ENCODE measurements at regions not wholly inside any gene's neighbourhood (a gene's known extent, or its start where the extent isn't known, plus 50 kb on each side); places are given as distances from the start of the nearest gene placed in this dataset.

- no peak overlapping the region for H3K4me3 Mint-ChIP-seq
- peaks cover 8% of the 10 kb centered on the region for H3K9me3 Mint-ChIP-seq
- peaks cover 29% of the 10 kb centered on the region for H3K4me1 Mint-ChIP-seq
- H3K36me3 Mint-ChIP-seq (ENCODE audit: low read depth), result peaks cover 8% of the 10 kb centered on the region
- DNase-seq, result no peak
- ChIA-PET POLR2A (no interaction called here), CTCF (interaction anchor here (1.5 kb wide), 1 partner anchor 10 kb away, joined by 3 read pairs; no protein-coding TSS in a partner anchor)
- no peak overlapping the region for H3K27ac Mint-ChIP-seq
- peaks cover 8% of the 10 kb centered on the region for H3K27me3 Mint-ChIP-seq
These were observed 182.0 kb downstream of the CAND1 start for GRCh38 chr12:67451206-67451605.

- Mint-ChIP-seq H3K4me3 (no peak overlapping the region), H3K27ac (no peak overlapping the region), H3K9me3 (peaks cover 8% of the 10 kb centered on the region), H3K4me1 (peaks cover 29% of the 10 kb centered on the region), H3K36me3 (ENCODE audit: low read depth) (peaks cover 8% of the 10 kb centered on the region), H3K27me3 (peaks cover 10% of the 10 kb centered on the region)
- no peak for DNase-seq
- POLR2A ChIA-PET, result no interaction called here
- CTCF ChIA-PET, result interaction anchor here (1.5 kb wide), 1 partner anchor 11 kb away, joined by 3 read pairs; no protein-coding TSS in a partner anchor
These were observed 183.1 kb downstream of the CAND1 start for GRCh38 chr12:67452119-67452805.

GRCh38 chr12:67453191-67453590, 184.0 kb downstream of the CAND1 start:
- peaks cover 8% of the 10 kb centered on the region for H3K36me3 Mint-ChIP-seq (ENCODE audit: low read depth)
- ChIA-PET CTCF (no interaction called here), POLR2A (no interaction called here)
- DNase-seq, result no peak
- H3K27me3 Mint-ChIP-seq, result peaks cover 11% of the 10 kb centered on the region
- peaks cover 8% of the 10 kb centered on the region for H3K9me3 Mint-ChIP-seq
- no peak overlapping the region for H3K4me3 Mint-ChIP-seq
- peaks cover 29% of the 10 kb centered on the region for H3K4me1 Mint-ChIP-seq
- H3K27ac Mint-ChIP-seq, result no peak overlapping the region

- CTCF ChIA-PET, result interaction anchor here (0.6 kb wide), 1 partner anchor 231 kb away, joined by 3 read pairs; no protein-coding TSS in a partner anchor
These were observed 186.1 kb downstream of the CAND1 start for GRCh38 chr12:67455236-67455635.

GRCh38 chr12:67456431-67456901, 187.3 kb downstream of the CAND1 start:
- ChIA-PET CTCF (no interaction called here), POLR2A (no interaction called here)
- Mint-ChIP-seq H3K36me3 (ENCODE audit: low read depth) (no peaks in the 10 kb centered on the region), H3K9me3 (no peaks in the 10 kb centered on the region), H3K27me3 (peaks cover 15% of the 10 kb centered on the region), H3K4me3 (no peak overlapping the region), H3K27ac (no peak overlapping the region), H3K4me1 (peaks cover 10% of the 10 kb centered on the region)
- DNase-seq, result no peak

More at GRCh38 chr12:67455236-67455635, 186.1 kb downstream of the CAND1 start:
- no peak overlapping the region for H3K27ac Mint-ChIP-seq
- H3K9me3 Mint-ChIP-seq, result peaks cover 8% of the 10 kb centered on the region
- peaks cover 15% of the 10 kb centered on the region for H3K27me3 Mint-ChIP-seq
- peaks cover 7% of the 10 kb centered on the region for H3K36me3 Mint-ChIP-seq (ENCODE audit: low read depth)
- peaks cover 15% of the 10 kb centered on the region for H3K4me1 Mint-ChIP-seq
- POLR2A ChIA-PET, result no interaction called here
- DNase-seq, result no peak
- H3K4me3 Mint-ChIP-seq, result no peak overlapping the region

- no peak for DNase-seq
These were observed 188.0 kb downstream of the CAND1 start for GRCh38 chr12:67457136-67457535.

GRCh38 chr12:67457778-67458665, 188.9 kb downstream of the CAND1 start:
- ChIA-PET POLR2A (no interaction called here), CTCF (no interaction called here)
- H3K27me3 Mint-ChIP-seq, result peaks cover 13% of the 10 kb centered on the region
- H3K36me3 Mint-ChIP-seq (ENCODE audit: low read depth), result no peaks in the 10 kb centered on the region
- peaks cover 2% of the 10 kb centered on the region for H3K4me1 Mint-ChIP-seq
- H3K27ac Mint-ChIP-seq, result no peak overlapping the region
- no peak for DNase-seq
- H3K9me3 Mint-ChIP-seq, result no peaks in the 10 kb centered on the region
- no peak overlapping the region for H3K4me3 Mint-ChIP-seq

More at GRCh38 chr12:67457136-67457535, 188.0 kb downstream of the CAND1 start:
- CTCF ChIA-PET, result no interaction called here
- Mint-ChIP-seq H3K27me3 (peaks cover 15% of the 10 kb centered on the region), H3K4me3 (no peak overlapping the region), H3K27ac (no peak overlapping the region), H3K9me3 (no peaks in the 10 kb centered on the region), H3K36me3 (ENCODE audit: low read depth) (no peaks in the 10 kb centered on the region), H3K4me1 (peaks cover 5% of the 10 kb centered on the region)
- POLR2A ChIA-PET, result interaction anchor here (0.6 kb wide), 1 partner anchor 38 kb away, joined by 3 read pairs; no protein-coding TSS in a partner anchor

GRCh38 chr12:67459173-67459572, 189.4 kb upstream of the DYRK2 start:
- H3K27ac Mint-ChIP-seq, result no peak overlapping the region
- DNase-seq, result no peak
- ChIA-PET POLR2A (no interaction called here), CTCF (no interaction called here)
- peaks cover 11% of the 10 kb centered on the region for H3K27me3 Mint-ChIP-seq
- no peak overlapping the region for H3K4me3 Mint-ChIP-seq
- no peaks in the 10 kb centered on the region for H3K9me3 Mint-ChIP-seq
- H3K4me1 Mint-ChIP-seq, result no peaks in the 10 kb centered on the region
- H3K36me3 Mint-ChIP-seq (ENCODE audit: low read depth), result no peaks in the 10 kb centered on the region

GRCh38 chr12:67459578-67459977, 189.0 kb upstream of the DYRK2 start:
- DNase-seq, result no peak
- peaks cover 13% of the 10 kb centered on the region for H3K27me3 Mint-ChIP-seq
- no peak overlapping the region for H3K27ac Mint-ChIP-seq
- POLR2A ChIA-PET, result no interaction called here
- H3K9me3 Mint-ChIP-seq, result no peaks in the 10 kb centered on the region
- H3K4me3 Mint-ChIP-seq, result no peak overlapping the region
- H3K36me3 Mint-ChIP-seq (ENCODE audit: low read depth), result no peaks in the 10 kb centered on the region
- CTCF ChIA-PET, result no interaction called here
- H3K4me1 Mint-ChIP-seq, result no peaks in the 10 kb centered on the region

GRCh38 chr12:67460388-67460787, 188.2 kb upstream of the DYRK2 start:
- H3K36me3 Mint-ChIP-seq (ENCODE audit: low read depth), result no peaks in the 10 kb centered on the region
- H3K4me1 Mint-ChIP-seq, result no peaks in the 10 kb centered on the region
- H3K9me3 Mint-ChIP-seq, result no peaks in the 10 kb centered on the region
- H3K4me3 Mint-ChIP-seq, result no peak overlapping the region
- CTCF ChIA-PET, result no interaction called here
- H3K27me3 Mint-ChIP-seq, result peaks cover 13% of the 10 kb centered on the region
- no peak overlapping the region for H3K27ac Mint-ChIP-seq
- DNase-seq, result no peak
- POLR2A ChIA-PET, result no interaction called here

- Mint-ChIP-seq H3K4me1 (no peaks in the 10 kb centered on the region), H3K27ac (no peak overlapping the region), H3K27me3 (peaks cover 7% of the 10 kb centered on the region), H3K9me3 (peaks cover 10% of the 10 kb centered on the region), H3K4me3 (no peak overlapping the region), H3K36me3 (ENCODE audit: low read depth) (peaks cover 4% of the 10 kb centered on the region)
- ChIA-PET POLR2A (no interaction called here), CTCF (no interaction called here)
- DNase-seq, result no peak
These were observed 179.8 kb upstream of the DYRK2 start for GRCh38 chr12:67468549-67469245.

GRCh38 chr12:67469666-67470065, 178.9 kb upstream of the DYRK2 start:
- Mint-ChIP-seq H3K4me3 (no peak overlapping the region), H3K36me3 (ENCODE audit: low read depth) (peaks cover 4% of the 10 kb centered on the region), H3K9me3 (peaks cover 10% of the 10 kb centered on the region), H3K27ac (no peak overlapping the region), H3K4me1 (no peaks in the 10 kb centered on the region), H3K27me3 (peaks cover 4% of the 10 kb centered on the region)
- ChIA-PET CTCF (no interaction called here), POLR2A (no interaction called here)
- DNase-seq, result no peak

GRCh38 chr12:67471810-67472209, 176.7 kb upstream of the DYRK2 start:
- ChIA-PET POLR2A (no interaction called here), CTCF (interaction anchor here (1.1 kb wide), 1 partner anchor 9 kb away, joined by 3 read pairs; no protein-coding TSS in a partner anchor)
- Mint-ChIP-seq H3K27ac (no peak overlapping the region), H3K27me3 (no peaks in the 10 kb centered on the region), H3K4me1 (no peaks in the 10 kb centered on the region), H3K4me3 (no peak overlapping the region), H3K9me3 (peaks cover 3% of the 10 kb centered on the region), H3K36me3 (ENCODE audit: low read depth) (peaks cover 1% of the 10 kb centered on the region)
- DNase-seq, result no peak

All from activated CD4-positive, alpha-beta memory T cell treated with anti-CD3 and anti-CD28 coated beads, Interleukin-2, amount 10 ng/mL, durations not matched to agents 7 days and 5 days (primary cell).